B cell (primary cell): ENCODE measurements at regions not wholly inside any gene's neighbourhood (a gene's known extent, or its start where the extent isn't known, plus 50 kb on each side); places are given as distances from the start of the nearest gene placed in this dataset.

Experiments used
- ATAC-seq: fragments of 200-7000 bp; cut with Tn5 transposase; one replicate; pipeline ENCODE4 v1.10.0; 2021; ENCODE audit warnings: low read depth, mild to moderate bottlenecking, moderate number of reproducible peaks, moderate library complexity
- CTCF ChIA-PET: fragments of 350-600 bp; sonication (Branson Sonifier 250); formaldehyde crosslinking; loops from one replicate; lab custom pipeline; 2021; ENCODE audit warnings: antibody characterized with exemption, inconsistent platforms; lab: Charles Lee
- POLR2A ChIA-PET: fragments of 350-600 bp; sonication (Branson Sonifier 250); formaldehyde crosslinking; loops from one replicate; lab custom pipeline; 2021; ENCODE audit warnings: antibody characterized with exemption; lab: Charles Lee
- DNase-seq: peaks from one replicate; pipeline ENCODE4 v3.0.0; 2013
- H2AFZ ChIP-seq: 2 replicates; pipeline ENCODE4 v1.6.1; 2012; ENCODE audit warnings: mild to moderate bottlenecking, low read depth, low read length; ENCODE audit not compliant: insufficient read depth, poor library complexity, severe bottlenecking
- H3K27ac ChIP-seq, 2 donors: 1 replicate in 1 of 2; 2 replicates in 1 of 2; pipeline ENCODE4 v1.5.1; 2012 to 2013; ENCODE audit warnings: low read length in 2 of 2, mild to moderate bottlenecking in 2 of 2, moderate library complexity in 1 of 2
- H3K27me3 ChIP-seq, 4 experiments: fragments of 200-600 bp in 1 of 4; sonication (generic) in 1 of 4; replicated peaks in 1 of 4; 1 replicate in 2 of 4; 2 replicates in 2 of 4; pipeline versions ENCODE4 v1.6.1 to v1.7.0; 2013 to 2016; ENCODE audit warnings: low read length in 3 of 4, mild to moderate bottlenecking in 2 of 4, mixed read lengths in 1 of 4, moderate library complexity in 1 of 4; ENCODE audit not compliant: insufficient read depth in 4 of 4, control insufficient read depth in 3 of 4; ENCODE audit errors: control extremely low read depth in 1 of 4
- H3K36me3 ChIP-seq, 2 experiments: replicated peaks in 1 of 2; 1 replicate in 1 of 2; 2 replicates in 1 of 2; pipeline versions ENCODE4 v1.6.1 to v1.7.1; 2013; ENCODE audit warnings: low read length in 1 of 2; ENCODE audit not compliant: insufficient read depth in 2 of 2, control insufficient read depth in 1 of 2; ENCODE audit errors: control extremely low read depth in 1 of 2, extremely low read depth in 1 of 2
- H3K4me1 ChIP-seq, 2 donors: fragments of 200-600 bp in 1 of 2; sonication (generic) in 1 of 2; 1 replicate in 1 of 2; 2 replicates in 1 of 2; pipeline versions ENCODE4 v1.5.1 to v1.6.1; 2013 to 2017; ENCODE audit warnings: low read length in 2 of 2; ENCODE audit not compliant: control insufficient read depth in 2 of 2, insufficient read depth in 2 of 2
- H3K4me2 ChIP-seq: replicated peaks from 2 replicates; pipeline ENCODE3; 2012; ENCODE audit warnings: mild to moderate bottlenecking, low read depth, low read length; ENCODE audit not compliant: poor library complexity, severe bottlenecking
- H3K4me3 ChIP-seq, 5 experiments: fragments of 200-600 bp in 1 of 5; sonication (generic) in 1 of 5; 1 replicate in 3 of 5; 2 replicates in 2 of 5; pipeline versions ENCODE4 v1.5.1 to v1.7.0; 2011 to 2016; ENCODE audit warnings: low read length in 4 of 5, mild to moderate bottlenecking in 4 of 5, low read depth in 2 of 5, control low read depth in 1 of 5, moderate library complexity in 1 of 5; ENCODE audit not compliant: insufficient read depth in 1 of 5; ENCODE audit errors: control extremely low read depth in 1 of 5, extremely low read depth in 1 of 5
- H3K79me2 ChIP-seq: fragments of 200-600 bp; sonication (generic); one replicate; pipeline ENCODE4 v1.6.0; 2016; ENCODE audit warnings: low read length; ENCODE audit not compliant: control insufficient read depth, insufficient read depth
- H3K9ac ChIP-seq: fragments of 200-600 bp; sonication (generic); 2 replicates; pipeline ENCODE4 v1.6.1; 2017; ENCODE audit warnings: mild to moderate bottlenecking, low read length, moderate library complexity
- H3K9me3 ChIP-seq, 3 donors: one replicate each; pipeline versions ENCODE4 v1.6.1 to v1.7.1; 2013; ENCODE audit warnings: low read length in 2 of 3; ENCODE audit not compliant: control insufficient read depth in 2 of 3, insufficient read depth in 1 of 3; ENCODE audit errors: control extremely low read depth in 1 of 3
- H4K20me1 ChIP-seq: 2 replicates; pipeline ENCODE4 v1.6.0; 2012; ENCODE audit warnings: mild to moderate bottlenecking, low read length; ENCODE audit not compliant: insufficient read depth, control insufficient read depth, poor library complexity, severe bottlenecking
- H3K27ac Mint-ChIP-seq: one replicate; pipeline ENCODE4 v1.8.0; 2021; ENCODE audit warnings: mixed read lengths
- H3K27me3 Mint-ChIP-seq: one replicate; pipeline ENCODE4 v1.8.0; 2021; ENCODE audit warnings: mixed read lengths
- H3K4me1 Mint-ChIP-seq: one replicate; pipeline ENCODE4 v1.8.0; 2021; ENCODE audit warnings: mixed read lengths
- H3K4me3 Mint-ChIP-seq: one replicate; pipeline ENCODE4 v1.8.0; 2021; ENCODE audit warnings: mixed read lengths
- H3K9me3 Mint-ChIP-seq: one replicate; pipeline ENCODE4 v1.8.0; 2022; ENCODE audit warnings: mixed read lengths; ENCODE audit not compliant: insufficient read depth
- CTCF ChIP-seq: fragments of 200-600 bp; IDR thresholded peaks from one replicate; pipeline ENCODE4 v1.8.0; 2022; ENCODE audit warnings: antibody characterized with exemption, mild to moderate bottlenecking
- EZH2 ChIP-seq: IDR thresholded peaks from 2 replicates; pipeline ENCODE4 v1.6.1; 2012; ENCODE audit warnings: borderline replicate concordance, low read depth, mild to moderate bottlenecking, moderate library complexity, low read length; ENCODE audit not compliant: insufficient read depth, poor library complexity, severe bottlenecking
- WGBS: methylation state at CpG from one replicate; pipeline ENCODE4 v1.1.5; 2013; ENCODE audit warnings: missing lambda C conversion rate; ENCODE audit not compliant: insufficient coverage; 5-methylcytosine and 5-hydroxymethylcytosine counted together
- intact Hi-C: fragments of 100-400 bp; cut with micrococcal nuclease; formaldehyde crosslinking; loops from one replicate; pipeline ENCODE4 v1.10.0; 2022

- no peak overlapping the region for H3K9ac ChIP-seq
- POLR2A ChIA-PET: no interaction called here
- H4K20me1 ChIP-seq: no peaks in the 10 kb centered on the region
- Mint-ChIP-seq H3K4me3 (no peak overlapping the region), H3K27ac (peak overlapping the region; percentile 20), H3K9me3 (peaks cover 6% of the 10 kb centered on the region), H3K4me1 (peaks cover 26% of the 10 kb centered on the region), H3K27me3 (peaks cover 25% of the 10 kb centered on the region)
- H3K4me2 ChIP-seq: no peak overlapping the region
- no peaks in the 10 kb centered on the region for H3K79me2 ChIP-seq
- no peak overlapping the region for H2AFZ ChIP-seq
- CTCF ChIA-PET: no interaction called here
- H3K27me3 ChIP-seq: peaks cover 0 to 47% (median 6%) of the 10 kb centered on the region in 4 experiments
- H3K4me3 ChIP-seq: no peak overlapping the region
- H3K4me1 ChIP-seq: peaks cover 21 to 37% of the 10 kb centered on the region in 2 donors
- H3K27ac ChIP-seq: no peak overlapping the region
- 95% methylated on average over 8 of the region's 8 CpGs for WGBS
- H3K9me3 ChIP-seq: peaks cover 5 to 35% (median 18%) of the 10 kb centered on the region in 3 donors
- ATAC-seq (no peak), DNase-seq (no peak)
- no peak for TF ChIP-seq EZH2
- TF ChIP-seq CTCF: no peak
- no peaks in the 10 kb centered on the region for H3K36me3 ChIP-seq
- intact Hi-C loops: no loop called here
These were observed 147.9 kb upstream of the ID2 start for GRCh38 chr2:8533923-8534322.

- ATAC-seq: no peak
- CTCF ChIA-PET: no interaction called here
- DNase-seq: no peak
- H4K20me1 ChIP-seq: no peaks in the 10 kb centered on the region
- H3K27ac ChIP-seq: no peak overlapping the region
- peaks cover 5 to 35% (median 18%) of the 10 kb centered on the region in 3 donors for H3K9me3 ChIP-seq
- peaks cover 23 to 41% of the 10 kb centered on the region in 2 donors for H3K4me1 ChIP-seq
- TF ChIP-seq CTCF: no peak
- no peak for TF ChIP-seq EZH2
- H3K36me3 ChIP-seq: no peaks in the 10 kb centered on the region
- no peak overlapping the region for H2AFZ ChIP-seq
- peak overlapping the region; percentile 32 for H3K4me2 ChIP-seq
- no peak overlapping the region for H3K9ac ChIP-seq
- no peak overlapping the region for H3K27ac Mint-ChIP-seq
- H3K4me3 ChIP-seq: no peak overlapping the region
- H3K79me2 ChIP-seq: no peaks in the 10 kb centered on the region
- intact Hi-C loops: no loop called here
- H3K27me3 ChIP-seq: peaks cover 0 to 47% (median 8%) of the 10 kb centered on the region in 4 experiments
- POLR2A ChIA-PET: no interaction called here
- H3K4me1 Mint-ChIP-seq: peaks cover 29% of the 10 kb centered on the region
- 52% methylated on average over 12 of the region's 12 CpGs for WGBS
- no peak overlapping the region for H3K4me3 Mint-ChIP-seq
- peaks cover 6% of the 10 kb centered on the region for H3K9me3 Mint-ChIP-seq
- H3K27me3 Mint-ChIP-seq: peaks cover 28% of the 10 kb centered on the region
These were observed 147.5 kb upstream of the ID2 start for GRCh38 chr2:8534386-8534728.
